GM12891 (cell line): ENCODE measurements at regions not wholly inside any gene's neighbourhood (a gene's known extent, or its start where the extent isn't known, plus 50 kb on each side); places are given as distances from the start of the nearest gene placed in this dataset.

Experiments
- DNase-seq: peaks from one replicate; pipeline ENCODE4 v3.0.0; 2011; ENCODE audit warnings: low spot score; ENCODE audit not compliant: insufficient read length
- FAIRE-seq: peaks from 2 replicates; lab custom pipeline; 2011; peaks lifted over from hg19 to GRCh38; lab: Jason Lieb, UNC
- PAX5 ChIP-seq: IDR thresholded peaks from 2 replicates; pipeline ENCODE4 v1.6.1; 2011; ENCODE audit warnings: low read length, moderate library complexity, mild to moderate bottlenecking; ENCODE audit not compliant: insufficient read depth, severe bottlenecking
- POLR2A ChIP-seq: IDR thresholded peaks from 2 replicates; pipeline ENCODE4 v1.6.1; 2011; ENCODE audit warnings: low read depth, low read length, control low read depth
- POLR2AphosphoS5 ChIP-seq: IDR thresholded peaks from 2 replicates; pipeline ENCODE4 v1.6.1; 2011; ENCODE audit warnings: low read depth, low read length, control low read depth
- POU2F2 ChIP-seq: IDR thresholded peaks from 2 replicates; pipeline ENCODE4 v1.6.1; 2011; ENCODE audit warnings: low read depth, mild to moderate bottlenecking, control low read depth, low read length, moderate library complexity
- SPI1 ChIP-seq: IDR thresholded peaks from 2 replicates; pipeline ENCODE4 v1.6.1; 2011; ENCODE audit warnings: low read depth, low read length, control low read depth
- TAF1 ChIP-seq: IDR thresholded peaks from 2 replicates; pipeline ENCODE4 v1.6.1; 2011; ENCODE audit warnings: low read depth, low read length, control low read depth

DNA sequence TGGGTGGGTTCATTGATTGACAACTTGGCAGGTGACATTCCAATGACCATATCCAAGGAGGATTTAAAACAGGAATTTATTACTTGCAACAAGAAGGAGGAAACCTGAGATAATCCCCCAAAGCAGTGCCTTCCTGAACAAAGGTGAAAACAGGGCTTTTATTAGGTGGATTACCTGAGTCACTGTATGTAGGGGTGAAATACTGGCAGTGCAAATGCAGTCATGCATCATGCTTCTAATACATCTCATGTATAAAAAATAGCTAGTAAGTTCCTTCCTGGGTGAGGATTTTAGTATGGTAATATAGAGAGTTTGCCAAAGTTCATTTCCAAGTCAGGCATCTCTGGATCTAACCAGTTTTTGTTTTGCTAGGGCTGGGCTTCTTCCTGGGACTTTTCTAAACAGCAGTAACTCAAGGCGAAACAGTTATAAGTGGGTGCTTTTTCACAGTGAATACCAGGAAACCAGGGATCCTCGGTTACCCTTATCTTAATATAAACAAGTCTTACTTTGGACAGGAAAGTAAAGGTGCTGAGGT, 583.4 kb upstream of the LRRTM1 start:
- DNase-seq (no peak), FAIRE-seq (no peak)
- TF ChIP-seq SPI1 (no peak), PAX5 (no peak), TAF1 (no peak), POLR2A (no peak), POU2F2 (no peak), POLR2AphosphoS5 (no peak)

DNA sequence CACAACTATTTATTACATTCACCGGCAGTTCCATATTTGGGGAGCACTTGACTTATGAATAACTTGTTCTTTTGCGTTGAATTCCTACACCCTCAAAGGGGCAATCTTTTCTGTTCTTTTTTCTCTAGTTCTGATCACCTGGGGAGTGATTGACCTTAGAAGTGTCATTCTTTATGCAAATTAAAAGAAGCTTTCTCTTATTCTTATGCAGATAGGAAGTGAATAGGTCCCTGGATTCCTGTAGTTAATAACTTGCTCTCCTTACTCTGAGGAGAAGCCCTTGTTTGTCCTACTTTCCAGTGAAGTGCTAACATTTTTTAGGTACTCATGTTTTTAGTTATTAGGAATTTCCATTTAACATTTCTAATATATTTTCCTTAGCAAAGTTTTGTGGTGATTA, 569.8 kb upstream of the LRRTM1 start:
- TF ChIP-seq TAF1 (no peak), POU2F2 (no peak), POLR2A (no peak), PAX5 (no peak), SPI1 (no peak), POLR2AphosphoS5 (no peak)
- no peak for DNase-seq
- FAIRE-seq, result no peak

DNA sequence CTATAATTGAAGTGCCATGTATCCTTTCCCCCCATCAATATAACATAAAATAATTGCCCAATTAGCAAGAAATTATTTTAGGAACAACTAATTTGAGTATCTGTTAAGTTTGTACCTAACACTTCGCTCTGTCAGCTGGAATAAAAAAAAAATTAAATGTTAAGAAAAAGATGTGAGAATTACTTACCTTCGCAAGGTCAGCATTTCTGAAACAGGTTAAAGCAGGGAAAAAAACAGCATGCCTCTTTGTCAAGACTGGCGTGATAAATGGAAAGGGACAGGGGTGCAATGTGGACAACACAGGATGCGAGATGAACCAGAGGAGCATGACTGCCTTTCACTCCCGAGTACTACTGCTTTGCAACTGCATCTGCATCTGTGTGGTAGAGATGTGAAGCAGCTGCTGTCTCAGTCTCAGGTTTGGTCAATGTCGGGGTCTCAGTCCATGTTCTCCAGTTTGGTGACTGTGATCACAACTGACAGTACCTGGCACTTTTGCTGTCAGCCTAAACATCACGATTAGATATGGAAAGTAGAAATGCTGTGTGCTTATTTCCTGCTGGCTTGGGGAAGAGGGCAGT, 565.4 kb upstream of the LRRTM1 start:
- no peak for DNase-seq
- TF ChIP-seq PAX5, result no peak
- no peak for TF ChIP-seq POU2F2
- no peak for TF ChIP-seq SPI1
- no peak for TF ChIP-seq TAF1
- no peak for TF ChIP-seq POLR2AphosphoS5
- no peak for TF ChIP-seq POLR2A
- no peak for FAIRE-seq

DNA sequence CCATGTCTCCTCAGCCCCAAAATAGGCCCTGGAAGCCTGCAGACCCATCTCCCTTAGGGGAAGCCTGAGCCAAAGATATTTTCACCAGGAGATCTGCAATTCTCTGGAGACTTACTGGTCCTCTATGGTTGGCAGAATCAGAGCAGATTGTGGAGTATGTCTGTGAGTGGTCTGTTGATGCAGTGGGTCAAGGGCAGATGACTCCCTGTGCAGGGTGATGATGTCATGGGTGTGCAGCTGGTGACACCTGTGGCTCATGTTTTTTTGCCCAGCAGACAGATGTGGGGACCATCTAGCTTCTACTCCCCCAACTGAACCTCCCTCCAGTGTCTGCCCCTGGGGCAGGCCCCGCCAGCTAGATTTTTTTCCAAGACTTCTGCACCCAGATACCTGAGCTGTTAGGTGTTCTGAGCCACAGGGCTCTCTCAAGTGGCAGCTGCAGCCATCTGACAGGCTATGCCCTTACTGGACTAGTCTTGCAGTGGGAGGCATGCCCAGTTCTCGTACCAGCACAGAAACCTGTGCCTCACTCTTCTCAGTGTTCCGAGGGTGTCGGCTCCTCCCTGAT, 558.7 kb upstream of the LRRTM1 start:
- no peak for DNase-seq
- no peak for FAIRE-seq
- TF ChIP-seq SPI1 (no peak), POLR2AphosphoS5 (no peak), PAX5 (no peak), TAF1 (no peak), POLR2A (no peak), POU2F2 (no peak)

DNA sequence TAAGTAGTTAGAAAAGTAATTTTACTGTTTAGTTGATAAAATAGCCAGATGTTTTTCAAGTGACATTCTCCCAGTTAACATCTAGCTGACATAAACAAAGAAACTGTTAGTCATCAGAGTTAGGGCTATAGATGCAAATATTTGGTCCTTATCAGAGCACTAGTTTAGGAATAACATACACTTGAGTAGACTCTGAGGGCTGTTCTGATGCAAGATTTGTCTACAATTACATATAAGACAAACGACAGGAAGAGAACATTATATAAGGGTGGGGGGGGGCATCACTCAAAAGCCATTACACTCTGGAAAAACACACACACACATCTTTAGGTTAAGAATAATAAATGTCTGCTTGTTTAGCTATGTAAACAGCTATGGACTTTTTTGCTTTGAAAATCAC, 554.4 kb upstream of the LRRTM1 start:
- no peak for FAIRE-seq
- no peak for TF ChIP-seq PAX5
- TF ChIP-seq POLR2AphosphoS5, result no peak
- TF ChIP-seq TAF1, result no peak
- no peak for TF ChIP-seq POU2F2
- TF ChIP-seq SPI1, result no peak
- TF ChIP-seq POLR2A, result no peak
- no peak for DNase-seq

DNA sequence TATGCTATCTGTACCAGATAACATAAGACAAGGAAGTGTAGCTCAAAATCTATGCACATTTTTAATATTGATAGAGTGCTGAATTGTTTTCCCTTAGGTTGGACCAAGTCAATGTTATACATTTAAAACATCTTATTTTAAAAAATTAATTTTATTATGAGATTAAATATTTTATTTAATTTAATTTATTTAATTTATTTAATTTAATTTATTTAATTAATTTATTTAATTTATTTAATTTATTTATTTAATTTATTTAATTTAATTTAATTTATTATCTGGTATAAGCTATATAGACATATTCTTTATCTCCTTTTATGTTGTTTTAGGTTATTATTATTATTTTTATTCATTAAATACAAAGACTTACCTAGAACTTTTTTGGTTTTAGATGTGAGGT, 551.7 kb upstream of the LRRTM1 start:
- TF ChIP-seq POLR2AphosphoS5, result no peak
- no peak for TF ChIP-seq TAF1
- TF ChIP-seq PAX5, result no peak
- TF ChIP-seq SPI1, result no peak
- TF ChIP-seq POLR2A, result no peak
- TF ChIP-seq POU2F2, result no peak
- DNase-seq (no peak), FAIRE-seq (no peak)

DNA sequence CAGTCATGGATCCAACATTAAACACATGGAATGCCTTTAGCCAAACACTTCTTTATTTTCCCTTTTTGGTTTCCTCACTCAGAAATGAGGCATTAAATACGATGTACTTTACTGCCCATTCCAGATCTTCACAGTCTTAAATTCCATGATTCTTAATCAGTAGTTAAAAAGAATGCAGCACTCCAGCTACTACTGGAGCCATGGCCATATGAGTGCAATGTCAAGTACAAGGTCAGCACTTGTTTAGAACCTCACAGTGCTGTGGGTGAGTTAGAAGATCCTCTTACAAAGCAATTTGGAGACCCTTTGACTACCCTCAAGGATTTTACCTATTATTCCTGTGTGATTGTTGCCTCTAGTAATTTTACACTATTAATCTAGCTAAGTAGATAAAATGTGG, 550.3 kb upstream of the LRRTM1 start:
- no peak for DNase-seq
- TF ChIP-seq TAF1 (no peak), POLR2AphosphoS5 (no peak), PAX5 (no peak), POU2F2 (no peak), POLR2A (no peak), SPI1 (no peak)
- no peak for FAIRE-seq

DNA sequence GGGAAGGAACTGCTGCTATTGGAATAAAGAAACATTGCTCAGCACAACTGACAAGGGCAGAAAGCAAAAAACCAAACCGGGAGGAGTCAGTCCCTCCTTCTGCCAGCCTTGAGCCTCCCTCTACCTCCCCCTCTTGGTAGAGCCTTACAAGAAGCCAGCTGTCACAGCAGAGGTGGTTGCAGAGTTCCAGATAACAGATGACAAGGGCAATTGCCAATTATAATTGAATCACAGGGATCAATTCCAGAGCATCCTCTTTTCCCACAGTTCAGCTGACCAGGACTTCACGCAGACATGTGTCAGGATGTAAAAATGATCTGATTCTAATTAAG, 548.2 kb upstream of the LRRTM1 start:
- no peak for DNase-seq
- no peak for FAIRE-seq
- TF ChIP-seq POU2F2 (no peak), SPI1 (no peak), PAX5 (no peak), POLR2A (no peak), POLR2AphosphoS5 (no peak), TAF1 (no peak)

DNA sequence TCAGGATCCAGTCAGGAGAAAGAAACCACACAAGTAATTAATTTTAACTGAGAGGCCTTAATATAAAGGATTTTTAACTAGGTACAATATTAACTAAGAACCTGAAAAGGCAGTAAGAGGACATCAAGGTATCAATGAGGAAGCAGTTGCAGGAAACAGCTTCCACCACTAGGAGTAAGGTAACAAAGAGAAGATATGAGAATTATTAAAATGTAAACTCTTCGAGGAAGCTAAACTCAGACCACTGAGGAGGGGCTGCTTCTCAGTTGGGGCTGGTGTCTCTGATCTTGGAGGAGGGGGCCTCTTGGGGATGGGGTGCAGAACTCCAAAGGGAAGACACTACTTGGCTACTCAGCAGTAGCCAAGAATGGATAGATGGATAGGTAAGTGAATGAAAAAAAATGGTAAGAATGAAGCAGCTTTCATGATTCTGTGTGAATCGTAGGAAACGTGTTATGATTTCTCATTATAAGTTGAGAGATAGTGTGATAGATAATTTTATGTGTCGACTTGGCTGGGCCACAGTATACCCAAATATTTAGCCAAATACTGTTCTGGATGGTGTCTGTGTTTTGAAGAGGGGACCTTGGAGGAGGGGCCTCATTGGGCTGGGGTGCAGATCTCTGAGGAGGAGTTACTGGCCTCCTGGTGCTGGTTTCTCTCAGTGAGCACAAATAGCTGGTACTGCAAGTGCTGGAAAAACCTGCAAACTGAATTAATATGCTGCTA, 547.7 kb upstream of the LRRTM1 start:
- TF ChIP-seq TAF1 (no peak), PAX5 (no peak), SPI1 (no peak), POU2F2 (no peak), POLR2AphosphoS5 (no peak), POLR2A (no peak)
- FAIRE-seq, result no peak
- DNase-seq, result no peak
